ENCODE measurements at regions not wholly inside any gene's neighbourhood (a gene's known extent, or its start where the extent isn't known, plus 50 kb on each side); places are given as distances from the start of the nearest gene placed in this dataset.

- 15% methylated on average over 4 of the region's 4 CpGs for WGBS (ENCODE audit: missing lambda C conversion rate)
- Histone ChIP-seq H3K4me3 (no peak overlapping the region), H3K9me3 (no peaks in the 10 kb centered on the region), H3K4me1 (no peaks in the 10 kb centered on the region), H3K27ac (no peak overlapping the region), H3K4me2 (no peak overlapping the region)
- no peak for DNase-seq (ENCODE audit: low read depth in 1 of 2, low spot score in 1 of 2)
- TF ChIP-seq CEBPB (IDR thresholded peaks at IDR 0.05) = no peak
- no peak for TF ChIP-seq ATOH8 (CRISPR knock-in tag; IDR thresholded peaks at IDR 0.05; ENCODE audit: low read depth)
- TF ChIP-seq EP300 (IDR thresholded peaks at IDR 0.05) = no peak
- TF ChIP-seq MAFK (IDR thresholded peaks at IDR 0.05; ENCODE audit: partially characterized antibody) = no peak
- TF ChIP-seq CTCF (IDR thresholded peaks at IDR 0.05) = no peak
- TF ChIP-seq ELK1 (IDR thresholded peaks at IDR 0.05; ENCODE audit: low read depth, low read length) = no peak
- no peak for TF ChIP-seq HOXB5 (CRISPR knock-in tag; IDR thresholded peaks at IDR 0.05)
- TF ChIP-seq JUN (IDR thresholded peaks at IDR 0.05) = no peak
- no peak for TF ChIP-seq ZNF302 (CRISPR knock-in tag; IDR thresholded peaks at IDR 0.05)
- TF ChIP-seq MAZ (IDR thresholded peaks at IDR 0.05; ENCODE audit: borderline replicate concordance, low read depth, low read length) = no peak
- TF ChIP-seq E2F6 (IDR thresholded peaks at IDR 0.05; ENCODE audit: borderline replicate concordance, low read depth) = no peak
- no peak for TF ChIP-seq HEYL (CRISPR knock-in tag; IDR thresholded peaks at IDR 0.05)
- POLR2A ChIA-PET = no interaction called here
- no peak for ATAC-seq
- CTCF ChIA-PET = no interaction called here
- no peak for FAIRE-seq
Observed at GRCh38 chr12:24591079-24591626, 357.7 kb downstream of the BCAT1 start.

GRCh38 chr12:24586293-24586692 is 362.6 kb downstream of the BCAT1 start:
- no peak for TF ChIP-seq ZNF302 (CRISPR knock-in tag; IDR thresholded peaks at IDR 0.05)
- TF ChIP-seq MAX (IDR thresholded peaks at IDR 0.05) = no peak
- no peak for TF ChIP-seq NR3C1 (IDR thresholded peaks at IDR 0.05)
- Histone ChIP-seq H3K4me1 (no peaks in the 10 kb centered on the region), H3K27ac (no peak overlapping the region), H3K4me3 (no peak overlapping the region), H3K9me3 (no peaks in the 10 kb centered on the region), H3K4me2 (no peak overlapping the region)
- FAIRE-seq (no peak), DNase-seq (ENCODE audit: low read depth in 1 of 2, low spot score in 1 of 2) (no peak), ATAC-seq (no peak)
- ChIA-PET CTCF (no interaction called here), POLR2A (no interaction called here)
- WGBS (ENCODE audit: missing lambda C conversion rate) = 55% methylated on average over 2 of the region's 2 CpGs

- FAIRE-seq (no peak), ATAC-seq (no peak), DNase-seq (ENCODE audit: low read depth in 1 of 2, low spot score in 1 of 2) (no peak)
- H3K9me3 ChIP-seq = no peaks in the 10 kb centered on the region
- WGBS (ENCODE audit: missing lambda C conversion rate) = 57% methylated on average over 19 of the region's 21 CpGs
- no peaks in the 10 kb centered on the region for H3K4me1 ChIP-seq
- H3K4me3 ChIP-seq = no peak overlapping the region
- POLR2A ChIA-PET = no interaction called here
- CTCF ChIA-PET = no interaction called here
- no peak overlapping the region for H3K4me2 ChIP-seq
- no peak overlapping the region for H3K27ac ChIP-seq
- TF ChIP-seq FOSL2 (IDR thresholded peaks at IDR 0.05) (no peak), FOSL2 (CRISPR knock-in tag; IDR thresholded peaks at IDR 0.05) (no peak), REST (IDR thresholded peaks at IDR 0.05) (no peak), KDM5A (IDR thresholded peaks at IDR 0.05) (no peak), ATOH8 (CRISPR knock-in tag; IDR thresholded peaks at IDR 0.05; ENCODE audit: low read depth) (no peak), POLR2AphosphoS2 (conservative IDR thresholded peaks at IDR 0.05; ENCODE audit: low read length) (no peak), HMGXB4 (CRISPR knock-in tag; IDR thresholded peaks at IDR 0.05; ENCODE audit: borderline replicate concordance) (no peak), RFX5 (IDR thresholded peaks at IDR 0.05) (no peak)
Observed at GRCh38 chr12:24584032-24584675, 364.7 kb downstream of the BCAT1 start.
